ENCODE measurements at regions not wholly inside any gene's neighbourhood (a gene's known extent, or its start where the extent isn't known, plus 50 kb on each side); places are given as distances from the start of the nearest gene placed in this dataset.

DNA sequence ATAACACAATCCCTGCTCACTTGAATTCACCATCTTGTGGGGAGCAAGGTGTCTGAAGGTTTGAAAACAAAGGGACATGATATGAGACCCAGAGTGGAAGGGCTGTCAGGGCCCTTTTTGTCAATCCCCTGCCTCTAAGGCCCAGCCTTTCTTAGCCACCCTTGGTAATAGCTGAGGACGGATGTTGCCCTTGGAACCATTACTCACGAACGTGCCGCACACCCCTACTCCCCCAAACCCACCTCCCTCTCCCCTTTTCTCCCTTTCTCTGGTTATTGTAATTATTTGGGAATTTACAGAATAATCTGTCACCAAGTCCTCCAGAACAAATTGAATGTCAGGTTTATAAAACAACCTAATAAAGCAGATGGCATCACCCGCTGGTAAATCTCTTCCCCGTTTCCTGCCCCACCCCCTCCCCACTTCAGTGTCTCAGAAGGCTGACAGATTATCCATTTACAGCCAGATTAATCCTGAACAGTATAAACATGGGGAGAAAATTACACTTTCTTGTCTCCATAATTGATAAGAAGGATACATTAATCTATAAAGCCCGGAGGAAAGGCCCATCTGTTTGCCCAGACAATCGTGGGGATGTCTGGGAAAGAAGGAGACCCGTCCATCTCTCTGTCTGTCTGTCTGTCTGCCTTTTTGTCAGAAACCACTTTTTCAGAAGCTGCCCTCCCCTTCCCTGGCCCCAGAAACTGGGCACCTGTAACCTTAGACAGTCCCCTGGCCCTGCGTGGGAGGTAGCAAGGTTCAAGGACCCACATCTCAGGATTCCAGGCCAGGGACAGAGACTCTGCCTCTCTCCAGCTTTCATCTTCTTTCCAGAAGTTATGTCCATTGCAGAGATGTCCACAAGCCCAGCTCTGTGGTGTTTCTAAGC, 60.6 kb upstream of the CD34 start:
- H3K4me3 ChIP-seq (ENCODE audit: low read depth, low read length): no peak overlapping the region

DNA sequence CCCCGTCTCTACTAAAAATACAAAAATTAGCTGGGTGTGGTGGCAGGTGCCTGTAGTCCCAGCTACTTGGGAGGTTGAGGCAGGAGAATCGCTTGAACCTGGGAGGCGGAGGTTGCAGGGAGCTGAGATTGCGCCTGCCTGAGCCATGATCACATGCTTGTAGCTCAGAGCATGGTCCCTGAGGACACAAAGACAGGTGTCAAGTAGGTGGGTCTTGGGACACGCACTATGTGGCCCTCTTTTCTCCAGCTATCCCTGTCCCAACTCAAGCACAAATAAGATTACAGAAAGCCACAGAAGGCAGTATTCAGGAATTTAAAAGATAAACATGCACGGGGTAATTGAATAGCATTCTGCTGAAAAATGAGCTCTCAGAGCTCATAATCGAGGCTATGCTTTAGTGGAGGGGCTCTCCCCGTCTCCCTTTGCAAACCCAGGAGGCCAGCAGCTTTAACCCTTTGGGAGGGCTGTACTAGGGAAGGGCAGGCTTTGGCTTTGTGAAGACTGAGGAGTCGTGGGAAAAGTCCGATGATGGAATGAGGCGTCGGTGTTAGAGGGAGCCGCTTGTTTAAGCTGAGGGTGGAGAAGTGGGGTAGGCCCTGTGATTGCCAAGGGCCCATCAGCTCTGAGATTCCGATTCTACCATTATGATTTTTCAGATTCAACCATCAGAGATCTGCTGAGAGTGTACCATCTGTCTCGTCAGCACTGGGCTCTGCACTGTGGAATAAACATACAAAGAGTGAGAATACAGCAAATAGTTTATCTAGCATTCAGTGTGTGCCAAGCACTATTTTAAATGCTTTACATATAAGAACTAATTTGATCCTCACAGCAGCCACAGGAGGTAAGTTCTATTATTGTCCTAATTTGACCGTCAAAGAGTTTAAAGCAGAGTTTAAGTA, 59.7 kb upstream of the CD34 start:
- H3K4me3 ChIP-seq (ENCODE audit: low read depth, low read length): no peak overlapping the region

- no peak overlapping the region for H3K4me3 ChIP-seq (ENCODE audit: low read depth, low read length)
These were observed 58.6 kb upstream of the CD34 start for GRCh38 chr1:207969528-207969927.

DNA sequence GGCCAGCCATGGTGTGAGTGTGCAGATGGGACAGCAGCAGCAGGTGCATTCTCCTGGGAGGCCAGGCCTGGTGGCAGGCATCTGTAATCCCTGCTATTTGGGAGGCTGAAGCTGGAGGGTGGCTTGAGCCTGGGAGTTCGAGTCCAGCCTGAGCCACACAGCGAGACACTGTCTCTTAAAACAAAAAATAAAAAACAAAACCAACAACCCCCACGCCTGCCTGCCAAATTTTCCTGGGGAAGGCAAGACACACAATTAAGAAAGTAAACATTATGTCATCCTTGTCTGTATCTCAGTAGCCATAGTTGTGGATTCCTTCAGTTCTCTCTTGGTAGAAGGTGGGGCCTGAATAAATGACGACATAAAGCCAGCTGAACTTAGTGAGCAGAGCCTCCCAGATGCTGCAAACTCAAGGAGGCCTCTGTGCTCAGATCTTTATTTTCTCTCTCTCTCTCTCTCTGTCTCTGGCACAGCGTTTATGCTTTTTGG, 57.6 kb upstream of the CD34 start:
- H3K4me3 ChIP-seq (ENCODE audit: low read depth, low read length): no peak overlapping the region

GRCh38 chr1:207967703-207968102, 56.8 kb upstream of the CD34 start:
- H3K4me3 ChIP-seq (ENCODE audit: low read depth, low read length): no peak overlapping the region

GRCh38 chr1:207966521-207966920, 55.6 kb upstream of the CD34 start:
- H3K4me3 ChIP-seq (ENCODE audit: low read depth, low read length): no peak overlapping the region

- no peak overlapping the region for H3K4me3 ChIP-seq (ENCODE audit: low read depth, low read length)
These were observed 54.8 kb upstream of the CD34 start for GRCh38 chr1:207965392-207966387.

DNA sequence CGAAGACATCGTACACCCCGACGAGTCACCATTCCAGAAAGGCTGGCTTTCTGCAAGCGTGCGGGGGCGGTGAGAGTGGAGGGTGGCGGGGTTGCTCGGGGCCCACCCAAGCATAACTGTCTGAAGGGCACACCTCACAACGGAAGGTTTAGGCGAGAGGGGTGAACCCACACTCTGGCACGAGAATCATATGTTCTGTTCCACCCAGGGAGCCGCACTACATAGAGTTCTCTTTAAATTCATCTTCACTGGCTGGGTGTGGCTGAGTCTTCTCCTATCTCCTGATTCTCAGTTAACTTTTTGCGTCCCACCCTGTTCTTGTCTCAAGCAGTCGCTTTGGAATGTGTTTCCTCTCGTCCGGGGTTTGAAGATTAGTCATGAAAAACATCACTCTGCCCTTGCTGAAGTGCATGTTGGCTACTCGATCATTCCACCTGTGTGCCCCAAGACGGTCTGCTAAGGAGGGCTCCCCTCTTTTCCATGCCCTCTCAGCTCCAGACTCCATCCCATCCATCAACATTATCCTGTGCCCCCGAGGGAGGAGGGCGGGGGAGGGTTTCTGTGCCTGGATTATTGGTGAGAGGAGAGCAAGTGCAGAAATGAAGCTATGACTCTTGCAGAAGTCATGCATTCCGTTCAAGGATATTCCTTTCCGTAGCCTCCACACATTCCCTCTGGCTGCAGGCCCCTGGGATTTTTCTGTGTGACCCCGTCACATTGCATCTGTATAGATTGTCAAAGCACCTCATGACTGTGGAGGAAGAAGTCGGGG, 53.5 kb upstream of the CD34 start:
- H3K4me3 ChIP-seq (ENCODE audit: low read depth, low read length): no peak overlapping the region

DNA sequence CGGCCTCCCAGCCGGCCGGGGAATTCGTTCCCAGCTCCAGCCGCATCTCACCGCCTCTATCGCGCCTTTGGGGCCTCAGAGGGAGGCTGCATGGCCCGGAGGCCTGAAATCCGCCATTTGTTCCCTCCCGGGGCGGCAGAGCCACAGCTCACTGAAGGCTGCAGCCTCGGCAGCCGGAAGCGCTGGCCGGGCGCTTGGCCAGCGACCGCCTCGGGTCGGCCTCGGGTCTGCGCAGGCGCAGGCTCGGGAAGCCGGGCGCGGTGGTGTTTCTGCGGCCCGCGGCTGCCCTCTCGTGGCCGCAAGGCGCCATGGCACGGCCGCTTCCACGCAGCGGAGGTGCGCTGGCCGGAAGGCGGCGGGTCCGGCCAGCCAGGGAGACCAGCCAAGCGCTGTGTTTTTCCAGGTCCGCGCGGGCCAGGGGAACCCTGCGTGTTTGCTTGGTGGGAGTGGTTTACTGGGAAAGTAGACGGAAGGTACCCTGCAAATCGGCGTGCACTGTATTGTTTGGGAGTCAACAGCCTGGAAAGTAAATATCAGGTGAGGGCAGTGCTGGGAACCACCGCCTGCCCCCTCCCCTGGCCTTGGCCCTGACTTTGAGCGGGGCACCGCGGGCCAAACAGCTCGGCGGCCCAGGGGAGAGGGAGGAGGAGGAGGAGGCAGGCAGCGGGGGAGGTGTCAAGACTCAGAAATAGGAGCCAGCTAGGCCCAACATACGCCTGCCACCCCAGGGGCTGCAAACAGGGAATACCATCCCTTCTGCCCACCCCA, 52.7 kb upstream of the CD34 start:
- H3K4me3 ChIP-seq (ENCODE audit: low read depth, low read length): peak overlapping the region; percentile 50

DNA sequence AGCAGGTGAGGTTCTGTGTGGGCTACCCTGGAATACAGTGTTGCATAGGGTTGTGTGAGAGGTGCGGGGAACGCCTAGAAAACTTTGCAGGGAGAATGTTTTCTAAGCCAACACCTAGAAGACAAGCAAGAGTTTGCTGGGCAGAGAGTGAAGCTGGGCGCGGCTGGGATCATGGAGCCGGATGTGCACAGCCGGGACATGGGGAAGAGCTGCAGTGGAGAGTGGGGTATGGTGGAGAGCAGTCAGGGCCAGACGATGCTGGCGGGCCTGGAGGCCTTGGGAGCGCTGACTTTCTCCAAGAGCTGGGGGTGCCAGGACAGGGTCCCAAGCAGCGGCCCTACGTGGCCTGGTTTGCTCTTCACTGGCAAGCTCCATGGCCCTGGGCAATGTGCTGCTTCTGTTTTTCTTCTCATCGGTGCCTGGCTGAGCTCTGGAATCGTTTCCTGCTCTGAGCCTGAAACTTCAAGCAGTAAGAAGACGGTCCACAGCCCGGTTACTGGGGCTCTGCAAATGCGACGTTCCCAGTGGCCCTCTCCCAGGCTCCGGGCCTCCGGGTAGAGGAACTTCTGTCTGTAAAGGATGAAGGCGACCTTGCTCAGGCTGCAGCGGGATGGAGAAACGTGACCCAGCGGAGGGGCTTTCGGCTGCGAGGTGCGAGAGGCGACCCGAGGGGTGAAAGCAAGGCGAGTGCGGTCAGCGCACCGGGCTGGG, 51.9 kb upstream of the CD34 start:
- H3K4me3 ChIP-seq (ENCODE audit: low read depth, low read length): peak overlapping the region; percentile 50

Measured in iPS-11a (cell line).